GM18870 (cell line): ENCODE measurements at regions not wholly inside any gene's neighbourhood (a gene's known extent, or its start where the extent isn't known, plus 50 kb on each side); places are given as distances from the start of the nearest gene placed in this dataset.
"Not testable (repeated sequence)": the region's sequence is repeated elsewhere in the genome, so short reads cannot be mapped to it uniquely, and the experiment has no call there.

Experiments used
- ATAC-seq: cut with Tn5 transposase; IDR thresholded peaks from one replicate; pipeline ENCODE4 v1.9.1; 2021; ENCODE audit warnings: moderate library complexity; ENCODE audit not compliant: unreplicated experiment

DNA sequence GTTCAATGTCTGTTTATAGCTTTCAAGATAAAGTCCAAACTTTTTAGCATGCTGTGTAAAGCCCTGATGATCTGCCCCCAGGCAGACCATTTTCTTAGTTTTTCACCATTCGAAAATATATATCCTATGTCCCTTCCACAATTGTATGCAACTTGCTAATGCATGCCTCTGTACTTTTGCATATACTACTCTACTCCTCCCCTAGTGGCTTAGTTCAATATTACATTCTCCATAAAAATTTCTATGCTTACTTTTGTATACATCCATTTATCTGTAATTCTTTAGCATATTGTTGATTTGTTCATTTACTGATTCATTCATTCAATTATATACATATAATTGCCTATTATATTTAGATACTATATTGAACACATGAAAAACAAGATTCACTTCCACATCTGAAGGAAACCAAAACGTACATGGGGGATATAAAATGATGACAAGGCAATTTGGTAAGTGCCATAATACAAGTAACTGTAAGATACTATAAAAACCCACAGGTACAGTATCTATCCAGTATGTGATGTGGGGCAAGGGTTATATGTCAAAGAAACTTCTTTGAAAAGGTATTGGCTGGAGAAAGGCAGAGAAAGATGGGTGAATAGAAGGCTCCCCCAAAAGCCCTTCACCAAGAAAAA is 902.5 kb downstream of the FAM133A start:
- no peak for ATAC-seq

DNA sequence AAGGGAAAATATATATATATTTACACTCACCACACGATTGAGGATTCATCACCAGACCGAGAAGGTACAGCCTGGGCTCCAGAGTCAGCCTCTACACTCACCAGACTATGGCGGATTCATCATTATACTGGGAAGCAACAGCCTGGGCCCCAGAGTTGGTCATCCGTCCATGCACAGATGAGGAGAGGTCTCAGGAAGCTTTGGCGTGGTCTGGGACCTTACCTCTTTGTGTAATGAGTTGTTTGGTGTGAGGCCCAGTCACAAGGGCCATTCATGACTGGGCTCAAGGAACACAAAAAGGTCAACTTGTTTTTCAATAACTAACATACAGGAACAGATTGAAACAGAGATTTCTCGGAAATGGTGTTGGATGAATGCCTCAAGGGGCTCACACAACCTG is 926.1 kb downstream of the FAM133A start:
- no peak for ATAC-seq

DNA sequence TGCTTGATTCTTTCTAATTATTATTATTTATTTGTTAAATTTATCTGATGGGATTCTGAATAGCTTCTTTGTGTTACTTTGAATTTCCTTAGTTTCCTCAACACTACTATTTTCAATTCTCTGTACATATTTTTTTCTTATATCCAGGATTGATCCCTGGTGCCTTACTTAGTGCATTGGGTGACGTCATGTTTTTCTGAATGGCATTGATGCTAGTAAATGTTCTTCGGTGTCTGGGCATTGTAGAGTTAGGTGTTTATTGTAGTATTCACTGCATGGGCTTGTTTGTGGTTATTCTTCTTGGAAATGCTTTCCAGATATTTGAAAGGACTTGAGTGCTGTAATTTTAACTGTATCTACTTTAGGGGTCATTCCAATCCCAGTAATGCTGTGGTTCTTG is 938.1 kb downstream of the FAM133A start:
- no peak for ATAC-seq

DNA sequence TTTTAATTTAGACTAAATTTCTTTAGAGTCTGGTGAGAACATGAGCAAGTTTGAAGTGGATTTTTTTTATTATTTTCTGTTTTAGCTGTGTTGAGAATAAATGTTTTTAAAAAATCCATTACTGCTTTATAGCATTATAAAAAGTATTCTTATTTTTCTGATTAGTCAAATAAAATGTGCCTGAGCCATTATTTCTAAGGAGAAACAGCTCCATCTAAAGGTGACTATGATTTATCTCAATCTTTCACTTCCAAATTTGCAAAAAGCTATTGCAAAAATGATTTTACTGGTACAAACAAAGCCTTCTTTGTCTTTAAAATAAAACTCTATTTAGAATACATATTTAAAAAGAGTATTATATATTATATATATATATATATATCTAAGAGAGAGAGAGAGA is 959.2 kb downstream of the FAM133A start:
- no peak for ATAC-seq

DNA sequence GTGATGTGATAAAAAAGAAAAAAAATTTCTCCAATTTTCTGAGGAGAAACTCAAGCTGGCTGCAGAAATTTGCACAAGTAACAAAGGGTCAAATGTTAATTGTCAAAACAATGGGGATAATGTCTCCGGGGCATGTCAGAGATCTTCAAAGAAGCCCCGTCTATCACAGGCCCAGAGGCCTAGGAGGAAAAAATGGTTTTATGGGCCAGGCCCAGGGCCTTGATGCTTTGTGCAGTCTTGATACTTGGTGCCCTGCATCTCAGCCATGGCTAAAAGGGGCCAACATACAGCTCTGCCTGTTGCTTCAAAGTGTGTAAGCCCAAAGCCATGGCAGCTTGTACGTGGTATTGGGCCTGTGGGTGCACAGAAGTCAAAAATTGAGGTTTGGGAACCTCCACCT is 961.0 kb downstream of the FAM133A start:
- no peak for ATAC-seq

DNA sequence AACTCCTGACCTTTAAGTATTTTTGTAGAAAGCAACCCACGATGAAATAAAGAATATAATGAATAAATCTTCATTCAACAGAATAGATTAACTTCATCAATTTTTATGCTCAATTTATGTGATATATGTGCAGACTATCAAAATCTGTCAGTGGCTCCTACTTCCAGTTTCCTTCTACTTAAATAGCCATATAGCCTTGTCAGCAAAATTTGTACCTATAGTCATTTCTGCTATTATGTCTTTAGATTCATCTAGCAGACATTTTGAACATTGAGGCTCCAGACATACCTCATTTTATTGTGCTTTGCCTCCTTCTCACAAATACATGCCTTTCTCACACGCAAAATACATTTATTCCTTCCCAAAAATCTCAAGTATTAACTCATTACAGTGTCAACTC is 971.7 kb downstream of the FAM133A start:
- ATAC-seq: no peak

DNA sequence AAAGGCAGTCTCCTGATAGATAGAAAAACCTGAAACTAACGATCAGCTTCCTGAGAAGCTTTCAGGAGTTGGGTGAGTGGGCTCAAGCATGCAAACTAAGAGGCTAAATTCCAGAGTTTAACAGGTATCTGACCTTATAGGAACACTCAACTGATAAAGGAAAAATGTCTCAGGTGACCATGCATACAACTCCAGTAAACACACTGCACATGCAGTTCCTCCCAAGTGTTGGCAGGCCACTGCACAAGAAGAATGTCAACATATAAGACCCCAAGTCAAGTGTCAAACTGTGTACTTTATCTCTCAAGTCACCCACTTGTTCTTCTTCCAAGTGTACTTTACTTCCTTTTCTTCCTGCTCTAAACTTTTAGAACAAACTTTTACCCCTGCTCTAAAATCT is 981.2 kb downstream of the FAM133A start:
- no peak for ATAC-seq

DNA sequence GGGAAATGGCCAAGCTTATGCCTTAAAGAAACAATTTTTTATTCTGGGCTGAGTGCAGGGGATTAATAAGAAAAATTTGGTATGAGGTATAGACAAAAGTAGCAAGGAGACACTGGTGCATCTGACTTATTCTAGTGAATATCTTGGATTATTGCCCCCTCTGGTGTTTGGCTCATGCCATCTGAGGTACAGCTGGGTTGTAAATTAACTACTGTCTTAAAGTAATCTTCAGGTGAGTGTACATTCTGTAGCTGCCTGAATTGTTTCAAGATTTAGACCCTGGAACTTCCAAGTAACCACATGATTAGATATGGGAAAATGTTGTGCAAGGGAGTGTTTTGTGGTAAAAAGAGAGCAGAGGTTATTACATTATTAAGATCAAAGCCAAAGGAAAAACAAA is 988.7 kb downstream of the FAM133A start:
- no peak for ATAC-seq

DNA sequence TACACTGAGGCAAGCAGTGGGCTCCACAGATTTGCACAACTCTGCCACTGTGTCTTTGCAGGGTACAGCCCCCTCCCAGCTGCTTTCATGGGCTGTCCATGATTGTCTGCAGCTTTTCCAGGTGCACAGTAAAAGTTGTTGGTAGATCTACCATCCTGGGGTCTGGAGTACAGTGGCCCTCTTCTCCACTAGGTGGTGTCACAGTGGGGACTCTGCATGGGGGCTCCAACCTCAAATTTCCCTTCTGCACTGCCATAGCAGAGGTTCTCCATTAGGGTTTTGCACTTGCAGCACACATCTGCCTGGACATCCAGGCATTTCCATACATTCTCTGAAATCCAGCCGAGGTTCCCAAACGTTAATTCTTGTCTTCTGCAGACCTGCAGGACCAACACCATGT is 1002.3 kb downstream of the FAM133A start:
- no peak for ATAC-seq

DNA sequence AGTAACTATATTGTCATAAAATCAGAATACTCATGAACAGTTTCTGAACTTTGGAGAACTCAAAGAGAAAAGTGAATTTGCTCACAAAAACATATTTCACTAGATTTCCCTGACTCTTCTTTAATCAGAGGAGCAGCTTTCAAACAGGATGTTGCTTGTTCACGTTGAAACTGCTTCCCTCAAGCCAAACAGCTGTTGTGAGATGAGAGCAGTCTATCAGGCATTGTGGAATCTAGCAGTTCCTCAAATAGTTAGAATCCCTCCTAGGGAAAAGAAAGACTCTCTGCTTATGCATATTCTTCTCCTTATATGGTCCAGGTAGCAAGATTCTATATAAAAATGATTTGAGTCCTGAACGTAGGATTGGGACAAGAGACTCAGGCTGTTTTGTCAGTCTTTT is 1012.1 kb downstream of the FAM133A start:
- ATAC-seq: no peak

DNA sequence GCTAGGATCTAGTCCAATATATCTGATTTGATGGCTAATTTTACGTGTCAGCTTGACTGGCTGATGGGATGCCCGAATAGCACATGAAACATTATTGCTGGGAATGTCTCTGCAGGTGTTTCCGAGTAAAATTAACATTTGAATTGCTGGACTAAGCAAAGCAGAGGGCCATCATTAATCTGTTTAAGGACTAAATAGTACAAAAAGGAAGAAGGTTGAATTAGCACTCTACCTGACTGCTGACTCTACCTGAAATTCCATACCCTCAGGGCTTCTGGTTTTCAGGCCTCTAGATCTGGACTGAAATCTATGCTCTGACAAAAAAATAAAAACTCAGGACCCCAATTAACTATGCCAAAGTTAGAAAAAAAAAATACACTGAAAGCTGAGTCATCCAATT is 1021.9 kb downstream of the FAM133A start:
- ATAC-seq: no peak

DNA sequence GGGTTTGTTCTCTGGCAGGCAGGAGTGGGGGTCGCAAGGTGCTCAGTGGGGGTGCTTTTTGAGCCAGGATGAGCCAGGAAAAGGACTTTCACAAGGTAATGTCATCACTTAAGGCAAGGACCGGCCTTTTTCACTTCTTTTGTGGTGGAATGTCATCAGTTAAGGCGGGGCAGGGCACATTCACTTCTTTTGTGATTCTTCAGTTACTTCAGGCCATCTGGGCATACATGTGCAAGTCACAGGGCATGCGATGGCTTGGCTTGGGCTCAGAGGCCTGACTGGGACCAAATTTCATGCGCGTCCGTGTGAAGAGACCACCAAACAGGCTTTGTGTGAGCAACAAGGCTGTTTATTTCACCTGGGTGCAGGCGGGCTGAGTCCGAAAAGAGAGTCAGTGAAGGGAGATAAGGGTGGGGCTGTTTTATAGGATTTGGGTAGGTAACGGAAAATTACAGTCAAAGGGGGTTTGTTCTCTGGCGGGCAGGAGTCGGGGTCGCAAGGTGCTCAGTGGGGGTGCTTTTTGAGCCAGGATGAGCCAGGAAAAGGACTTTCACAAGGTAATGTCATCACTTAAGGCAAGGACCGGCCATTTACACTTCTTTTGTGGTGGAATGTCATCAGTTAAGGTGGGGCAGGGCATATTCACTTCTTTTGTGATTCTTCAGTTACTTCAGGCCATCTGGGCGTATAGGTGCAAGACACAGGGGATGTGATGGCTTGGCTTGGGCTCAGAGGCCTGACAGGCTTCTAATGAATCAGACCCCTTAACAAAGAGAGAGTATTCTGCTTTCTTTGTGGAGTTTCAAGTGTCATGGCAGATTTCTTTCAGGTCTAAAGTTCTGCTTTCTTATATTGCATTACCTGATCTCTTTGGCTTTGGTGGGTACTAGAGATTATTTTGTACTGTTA is 1030.6 kb downstream of the FAM133A start:
- ATAC-seq: not testable (repeated sequence)

DNA sequence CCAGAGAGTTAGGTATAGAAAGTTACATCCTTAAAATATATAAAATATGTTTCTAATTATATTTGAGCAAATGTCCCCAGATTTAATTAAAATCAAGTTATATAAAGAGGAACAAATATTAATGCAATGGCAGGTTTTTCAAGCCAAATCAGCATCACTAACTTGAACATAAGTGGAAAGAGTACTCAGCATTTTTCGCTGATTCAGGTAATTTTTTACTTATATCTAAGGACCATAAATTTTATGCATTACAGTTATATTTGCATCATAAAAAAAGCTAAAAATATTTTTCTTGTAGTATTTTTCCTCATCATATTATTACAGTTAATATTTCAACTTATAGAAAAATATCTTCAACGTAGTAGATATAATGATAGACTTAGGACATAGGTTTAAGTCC is 1047.4 kb downstream of the FAM133A start:
- no peak for ATAC-seq

DNA sequence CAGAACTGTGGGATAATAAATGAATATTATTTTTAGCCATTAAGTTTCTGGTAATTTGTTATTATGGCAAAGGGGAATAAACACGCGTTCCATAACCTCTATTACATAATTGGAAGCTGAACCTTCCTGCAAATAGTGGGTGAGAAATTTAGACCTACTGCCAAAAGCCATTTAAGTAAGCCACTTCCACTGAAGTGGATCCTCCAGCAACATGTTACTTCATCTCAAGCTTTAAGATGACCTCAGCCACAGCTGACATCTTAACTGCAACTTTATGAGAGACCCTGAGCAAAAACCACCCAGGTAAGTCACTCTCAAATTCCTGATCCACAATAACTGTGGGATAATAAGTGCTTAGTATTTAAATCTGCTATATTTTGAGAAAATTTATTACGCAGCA is 1048.6 kb downstream of the FAM133A start:
- ATAC-seq: no peak

DNA sequence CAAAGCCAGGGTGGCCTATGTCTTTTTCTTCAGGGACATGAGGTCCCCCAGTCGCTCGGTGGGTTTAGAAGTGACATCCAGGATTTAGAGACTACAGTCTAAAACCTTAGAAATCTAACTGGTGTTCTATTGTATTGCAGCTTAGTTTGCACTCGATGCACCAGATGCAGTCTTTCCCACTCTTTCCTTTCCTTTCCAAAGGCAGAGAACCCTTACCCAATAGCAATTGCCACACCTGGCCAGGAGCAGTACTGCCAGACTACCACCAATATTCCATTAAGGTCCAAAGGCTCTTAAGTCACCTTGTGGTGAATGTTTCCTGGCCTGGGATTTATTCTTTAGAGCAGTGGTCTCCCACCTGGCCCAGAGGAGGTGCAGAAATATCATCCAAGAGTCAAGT is 1068.8 kb downstream of the FAM133A start:
- no peak for ATAC-seq

DNA sequence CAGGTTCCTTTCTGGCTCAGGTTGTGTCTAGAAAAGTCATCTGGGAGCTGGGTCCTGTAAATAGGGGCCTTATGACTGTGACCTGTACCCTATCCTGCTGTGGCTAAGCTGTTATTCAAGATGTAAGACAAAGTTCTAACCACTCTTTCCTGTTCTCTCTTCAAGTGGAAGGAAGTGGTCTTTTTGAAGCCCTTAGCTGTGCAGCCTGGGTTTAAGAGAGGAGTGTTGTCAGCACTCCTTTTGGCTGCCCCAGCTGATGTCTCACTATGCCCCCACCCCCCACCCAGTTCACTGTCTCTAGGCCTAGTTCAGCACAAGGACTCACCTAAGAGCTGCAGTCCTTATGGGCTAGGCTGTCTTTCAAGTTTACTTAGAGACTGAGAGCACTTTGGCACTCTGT is 1069.5 kb downstream of the FAM133A start:
- ATAC-seq: peak; percentile 47

DNA sequence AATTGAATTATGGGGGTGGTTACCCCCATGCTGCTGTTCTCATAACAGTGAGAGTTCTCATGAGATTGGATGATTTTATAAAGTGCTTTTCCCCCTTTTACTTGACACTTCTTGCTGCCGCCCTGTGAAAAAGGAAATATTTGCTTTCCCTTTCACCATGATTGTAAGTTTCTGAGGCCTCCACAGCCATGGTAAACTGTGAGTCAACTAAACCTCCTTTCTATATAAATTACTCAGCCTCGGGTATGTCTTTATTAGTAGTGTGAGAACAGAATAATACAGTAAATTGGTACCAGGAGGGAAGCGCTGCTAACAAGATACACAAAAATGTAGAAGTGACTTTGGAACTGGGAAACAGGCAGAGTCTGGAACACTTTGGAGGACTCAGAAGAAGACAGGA is 1070.8 kb downstream of the FAM133A start:
- ATAC-seq: no peak

DNA sequence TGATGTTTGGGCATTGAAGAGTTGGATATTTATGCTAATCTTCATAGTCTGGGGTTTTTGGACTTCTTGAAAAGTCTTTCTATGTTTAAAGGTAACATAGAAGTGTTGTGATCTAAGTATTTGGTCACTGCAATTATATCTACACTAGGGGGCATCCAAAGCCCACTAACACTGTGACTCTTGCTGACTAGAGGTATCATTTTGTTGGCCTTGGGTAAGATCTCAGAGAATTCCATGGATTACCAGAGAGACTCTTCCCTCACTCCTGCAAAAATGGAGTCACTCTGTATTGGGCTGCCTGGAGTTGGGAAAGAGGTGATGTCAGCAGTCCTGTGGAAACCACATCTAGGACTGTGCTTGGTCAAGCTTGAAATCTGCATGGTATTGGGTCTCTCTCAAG is 1077.6 kb downstream of the FAM133A start:
- no peak for ATAC-seq

DNA sequence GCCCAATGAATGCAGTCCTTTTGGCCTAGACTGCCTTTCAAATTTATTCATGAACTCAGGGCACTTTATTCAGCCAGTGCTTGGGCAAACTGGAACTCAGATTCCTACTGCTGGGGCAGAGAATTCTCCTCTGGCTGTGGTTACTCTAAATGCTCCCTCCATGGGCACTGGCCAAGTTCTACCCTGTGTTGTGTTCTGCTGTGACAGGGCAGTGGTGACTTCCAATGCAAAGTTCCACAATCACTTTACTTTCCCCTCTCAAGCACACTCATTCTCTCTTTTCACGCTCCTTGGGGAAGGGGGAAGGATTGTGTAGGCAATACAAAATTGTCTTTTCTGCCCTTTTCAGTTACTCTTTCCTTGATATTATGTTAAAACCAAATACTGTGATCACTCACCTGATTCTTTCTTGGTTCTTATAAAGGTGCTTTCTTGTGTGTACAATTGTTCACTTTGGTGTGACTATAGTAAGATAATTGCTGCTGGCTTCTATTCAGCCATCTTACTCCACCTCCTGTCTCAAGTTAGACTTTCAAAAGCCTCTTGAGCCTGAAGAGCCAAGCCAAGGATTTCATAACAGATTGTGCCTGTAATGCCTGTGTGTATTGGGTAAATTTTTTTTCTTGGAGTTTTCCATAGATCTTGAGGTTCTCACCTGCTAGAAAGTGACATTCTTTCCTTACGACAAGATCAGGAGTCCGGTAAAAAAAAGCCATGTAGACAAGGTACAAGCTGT is 1078.6 kb downstream of the FAM133A start:
- no peak for ATAC-seq

DNA sequence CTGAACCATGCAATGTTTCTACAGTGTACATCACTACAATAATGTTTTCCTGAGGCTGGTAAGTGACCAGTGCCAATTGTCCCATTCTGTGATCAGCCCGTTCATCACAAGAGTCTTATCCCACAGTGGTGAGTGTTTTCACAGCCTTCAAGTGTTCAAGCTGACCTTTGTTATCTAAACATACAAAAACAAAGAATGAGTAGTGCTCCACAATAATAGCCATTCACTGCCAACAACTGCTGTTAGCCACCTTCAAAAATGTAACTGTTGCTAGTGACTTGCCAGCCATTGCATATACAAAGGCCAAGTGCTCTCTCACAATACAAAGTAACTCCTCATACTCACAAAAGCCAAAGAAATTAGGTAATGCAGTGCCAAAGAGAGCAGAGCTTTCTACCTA is 1084.1 kb downstream of the FAM133A start:
- ATAC-seq: no peak

DNA sequence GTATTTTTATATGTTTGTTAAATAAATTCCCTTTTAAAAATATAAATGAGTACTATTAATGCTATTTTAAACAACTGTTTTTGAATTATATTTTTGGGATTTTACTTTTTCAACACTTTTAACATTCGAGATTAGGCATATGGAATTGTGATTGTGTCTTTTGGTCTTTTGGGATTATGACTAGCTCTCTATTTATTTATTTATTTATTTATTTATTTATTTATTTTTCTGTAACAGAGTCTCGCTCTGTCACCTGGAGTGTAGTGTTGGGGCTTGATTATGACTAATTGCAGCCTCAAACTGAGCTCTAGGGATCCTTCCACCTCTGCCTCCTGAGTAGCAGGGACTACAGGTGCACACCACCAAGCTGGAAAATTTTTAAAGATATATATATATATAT is 1101.6 kb downstream of the FAM133A start:
- ATAC-seq: no peak

DNA sequence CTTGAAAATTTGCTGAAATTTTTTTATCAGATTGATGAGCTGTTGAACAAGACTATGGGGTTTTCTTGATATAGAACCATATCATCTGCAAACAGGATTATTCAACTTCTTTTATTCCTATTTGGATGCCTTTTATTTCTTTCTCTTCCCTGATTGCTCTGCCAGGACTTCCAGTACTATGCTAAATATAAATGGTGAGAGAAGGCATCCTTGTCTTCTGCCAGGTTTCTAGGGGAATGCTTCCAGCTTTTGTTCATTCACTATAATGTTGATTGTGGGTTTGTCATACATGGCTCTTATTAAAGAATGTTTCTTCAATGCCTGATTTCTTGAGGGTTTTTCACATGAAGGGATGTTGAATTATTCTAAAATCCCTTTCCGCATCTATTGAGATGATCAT is 1139.5 kb downstream of the FAM133A start:
- ATAC-seq: no peak
